ENCODE measurements at regions not wholly inside any gene's neighbourhood (a gene's known extent, or its start where the extent isn't known, plus 50 kb on each side); places are given as distances from the start of the nearest gene placed in this dataset.

DNA sequence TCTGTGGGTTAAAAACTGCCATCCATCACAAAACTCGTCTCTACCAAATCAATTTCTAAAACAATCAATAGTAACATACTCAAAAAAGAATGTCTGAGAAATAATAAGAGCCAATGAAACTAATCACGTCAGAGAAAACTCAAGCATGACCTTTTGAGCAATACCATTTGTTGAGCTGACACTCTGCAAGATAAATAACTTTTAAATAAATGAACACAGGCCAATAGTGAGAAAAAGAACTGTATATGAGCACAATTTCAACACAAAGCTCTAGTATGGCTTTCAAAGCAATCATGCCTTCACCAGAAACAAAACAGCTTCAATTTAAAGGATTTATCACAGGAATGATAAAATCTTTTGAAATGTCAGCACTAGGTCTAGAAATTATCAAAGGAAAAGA lies 249.2 kb upstream of the SETMAR start:
- no peak overlapping the region for H3K27ac ChIP-seq
- H3K27me3 ChIP-seq, result no peaks in the 10 kb centered on the region
- no peaks in the 10 kb centered on the region for H3K36me3 ChIP-seq (replicated peaks in 1 of 2)
- no peaks in the 10 kb centered on the region for H3K4me1 ChIP-seq (replicated peaks in 1 of 2)
- no peak overlapping the region for H3K4me3 ChIP-seq
- WGBS, 4 donors, result 57 to 64% (median 62%) methylated on average over 2 of the region's 2 CpGs
- no peaks in the 10 kb centered on the region for H3K9me3 ChIP-seq (replicated peaks in 1 of 3)
- intact Hi-C loops (cut with DNase I), result no loop called here
- TF ChIP-seq POLR2A (IDR thresholded peaks at IDR 0.05), result no peak
- TF ChIP-seq, protein P1, sequence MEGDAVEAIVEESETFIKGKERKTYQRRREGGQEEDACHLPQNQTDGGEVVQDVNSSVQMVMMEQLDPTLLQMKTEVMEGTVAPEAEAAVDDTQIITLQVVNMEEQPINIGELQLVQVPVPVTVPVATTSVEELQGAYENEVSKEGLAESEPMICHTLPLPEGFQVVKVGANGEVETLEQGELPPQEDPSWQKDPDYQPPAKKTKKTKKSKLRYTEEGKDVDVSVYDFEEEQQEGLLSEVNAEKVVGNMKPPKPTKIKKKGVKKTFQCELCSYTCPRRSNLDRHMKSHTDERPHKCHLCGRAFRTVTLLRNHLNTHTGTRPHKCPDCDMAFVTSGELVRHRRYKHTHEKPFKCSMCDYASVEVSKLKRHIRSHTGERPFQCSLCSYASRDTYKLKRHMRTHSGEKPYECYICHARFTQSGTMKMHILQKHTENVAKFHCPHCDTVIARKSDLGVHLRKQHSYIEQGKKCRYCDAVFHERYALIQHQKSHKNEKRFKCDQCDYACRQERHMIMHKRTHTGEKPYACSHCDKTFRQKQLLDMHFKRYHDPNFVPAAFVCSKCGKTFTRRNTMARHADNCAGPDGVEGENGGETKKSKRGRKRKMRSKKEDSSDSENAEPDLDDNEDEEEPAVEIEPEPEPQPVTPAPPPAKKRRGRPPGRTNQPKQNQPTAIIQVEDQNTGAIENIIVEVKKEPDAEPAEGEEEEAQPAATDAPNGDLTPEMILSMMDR (IDR thresholded peaks at IDR 0.05), result no peak
- DNase-seq, result no peak

DNA sequence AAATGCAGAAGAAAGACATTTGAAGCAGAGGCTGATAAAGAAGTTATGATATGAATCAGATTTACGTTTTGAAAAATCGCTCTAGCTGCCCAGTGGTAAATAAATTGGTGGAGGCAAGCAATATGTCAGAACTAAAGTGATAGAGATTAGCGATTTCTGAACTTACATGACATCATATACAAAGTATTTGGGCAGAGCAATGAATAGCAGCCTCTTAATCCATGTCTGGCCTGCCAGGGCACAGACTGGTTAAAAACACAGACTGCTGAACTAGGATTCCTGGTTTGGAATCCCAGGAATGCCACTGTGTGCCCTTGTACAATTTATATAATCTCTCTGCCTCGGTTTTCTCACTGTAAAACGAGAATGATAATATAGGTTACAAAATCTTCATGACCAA lies 243.1 kb upstream of the SETMAR start:
- Histone ChIP-seq H3K36me3 (replicated peaks in 1 of 2) (no peaks in the 10 kb centered on the region), H3K27ac (no peak overlapping the region), H3K9me3 (replicated peaks in 1 of 3) (no peaks in the 10 kb centered on the region), H3K4me1 (replicated peaks in 1 of 2) (no peaks in the 10 kb centered on the region), H3K4me3 (no peak overlapping the region), H3K27me3 (no peaks in the 10 kb centered on the region)
- intact Hi-C loops (cut with DNase I), result no loop called here
- no peak for TF ChIP-seq POLR2A (IDR thresholded peaks at IDR 0.05)
- TF ChIP-seq, protein P1 (IDR thresholded peaks at IDR 0.05), result no peak
- DNase-seq, result no peak
- WGBS, 4 donors, result 38 to 52% (median 47%) methylated on average over 5 of the region's 5 CpGs

DNA sequence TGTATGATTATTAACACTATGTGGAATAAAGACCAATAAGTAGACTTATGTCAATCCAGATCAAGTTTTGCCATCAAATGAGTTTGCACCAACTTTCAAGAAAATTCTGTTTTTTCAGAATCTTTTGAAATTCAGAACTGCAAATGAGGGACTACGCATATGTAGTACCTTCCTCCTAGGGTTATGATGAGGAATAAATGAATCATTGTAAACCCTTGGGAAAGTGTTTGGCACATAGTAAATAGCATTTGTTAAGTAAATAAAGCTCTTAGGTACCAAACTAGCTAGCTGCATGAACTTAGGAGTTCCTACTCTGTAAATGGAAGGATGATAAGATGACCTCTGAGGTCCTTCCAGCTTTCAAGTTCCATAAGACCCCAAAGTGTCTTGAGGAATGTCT lies 242.6 kb upstream of the SETMAR start:
- H3K36me3 ChIP-seq (replicated peaks in 1 of 2), result no peaks in the 10 kb centered on the region
- H3K27me3 ChIP-seq, result no peaks in the 10 kb centered on the region
- DNase-seq, result no peak
- H3K4me1 ChIP-seq (replicated peaks in 1 of 2), result no peaks in the 10 kb centered on the region
- no peak for TF ChIP-seq POLR2A (IDR thresholded peaks at IDR 0.05)
- TF ChIP-seq, protein P1 (IDR thresholded peaks at IDR 0.05), result no peak
- WGBS, 4 donors, result 88 to 100% (median 94%) methylated on average over 1 of the region's 1 CpG
- intact Hi-C loops (cut with DNase I), result no loop called here
- H3K4me3 ChIP-seq, result no peak overlapping the region
- no peaks in the 10 kb centered on the region for H3K9me3 ChIP-seq (replicated peaks in 1 of 3)
- H3K27ac ChIP-seq, result no peak overlapping the region

DNA sequence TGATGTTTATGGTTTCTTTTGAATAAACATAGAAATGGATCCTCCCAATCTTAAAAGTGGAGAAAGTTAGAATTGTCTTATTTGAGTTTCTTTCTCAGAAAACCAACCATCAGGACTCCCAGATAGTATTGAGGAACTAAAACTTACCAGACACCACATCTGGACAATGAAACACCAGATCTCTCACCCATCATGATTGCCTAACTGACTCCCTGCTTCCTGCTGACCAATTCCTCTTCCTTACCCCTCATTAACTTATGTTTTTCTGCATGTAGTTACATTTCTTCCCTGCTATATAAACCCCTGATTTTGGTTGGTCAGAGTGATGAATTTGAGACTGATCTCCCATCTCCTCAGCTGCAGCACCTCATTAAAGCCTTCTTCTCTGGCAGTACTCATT lies 242.0 kb upstream of the SETMAR start:
- no peak for TF ChIP-seq POLR2A (IDR thresholded peaks at IDR 0.05)
- TF ChIP-seq, protein P1 (IDR thresholded peaks at IDR 0.05), result no peak

More for the DNA sequence above, 242.0 kb upstream of the SETMAR start:
- DNase-seq, result no peak
- H3K9me3 ChIP-seq (replicated peaks in 1 of 3), result no peaks in the 10 kb centered on the region
- intact Hi-C loops (cut with DNase I), result no loop called here
- no peaks in the 10 kb centered on the region for H3K27me3 ChIP-seq
- no peak overlapping the region for H3K4me3 ChIP-seq
- H3K27ac ChIP-seq, result no peak overlapping the region
- H3K4me1 ChIP-seq (replicated peaks in 1 of 2), result no peaks in the 10 kb centered on the region
- H3K36me3 ChIP-seq (replicated peaks in 1 of 2), result no peaks in the 10 kb centered on the region
